Mucosa of descending colon (tissue), 3 donors: ENCODE measurements at regions not wholly inside any gene's neighbourhood (a gene's known extent, or its start where the extent isn't known, plus 50 kb on each side); places are given as distances from the start of the nearest gene placed in this dataset.

Experiments
- ATAC-seq: fragments of 200-7000 bp; cut with Tn5 transposase; one replicate; pipeline ENCODE4 v1.9.1; 2020; ENCODE audit warnings: mild to moderate bottlenecking, moderate library complexity
- DNase-seq, 3 donors: peaks; one replicate each; pipeline ENCODE4 v3.0.0-alpha.2; 2020
- H3K36me3 ChIP-seq: fragments of 200-600 bp; one replicate; pipeline ENCODE4 v1.8.0; 2021; ENCODE audit warnings: low read depth, mild to moderate bottlenecking
- H3K4me1 ChIP-seq: fragments of 200-600 bp; one replicate; pipeline ENCODE4 v1.8.0; 2021; ENCODE audit warnings: low read depth, mild to moderate bottlenecking
- H3K4me3 ChIP-seq: fragments of 200-600 bp; one replicate; pipeline ENCODE4 v1.8.0; 2021; ENCODE audit warnings: mild to moderate bottlenecking
- H3K9me3 ChIP-seq: fragments of 200-600 bp; one replicate; pipeline ENCODE4 v1.8.0; 2021; ENCODE audit warnings: mild to moderate bottlenecking
- CTCF ChIP-seq: fragments of 200-600 bp; IDR thresholded peaks from one replicate; pipeline ENCODE4 v1.8.0; 2022; ENCODE audit warnings: antibody characterized with exemption, mild to moderate bottlenecking
- intact Hi-C, 2 donors: fragments of 100-400 bp; cut with DNase I in 1 of 2; cut with micrococcal nuclease in 1 of 2; formaldehyde crosslinking; loops; one replicate each; pipeline versions ENCODE4 v1.11.0 to v1.11.1; 2022; cut with DNase I, micrococcal nuclease
- donor health status: DM: no; HTN: no; CAD: no; lungs with moderate emphysema.
- donor health status: DM: no; HTN: no; CAD: no.
- donor health status: DM: no; HTN: yes; CAD: no.

- ATAC-seq (no peak), DNase-seq (no peak)
- no peak overlapping the region for H3K4me3 ChIP-seq
- no peak for TF ChIP-seq CTCF
- H3K4me1 ChIP-seq = no peaks in the 10 kb centered on the region
- no peaks in the 10 kb centered on the region for H3K9me3 ChIP-seq
- H3K36me3 ChIP-seq = no peaks in the 10 kb centered on the region
- intact Hi-C loops = no loop called here
Observed at GRCh38 chr6:3640868-3641267, 110.6 kb downstream of the PXDC1 start.

- intact Hi-C loops = no loop called here
- DNase-seq = no peak
- H3K9me3 ChIP-seq = no peaks in the 10 kb centered on the region
Observed at GRCh38 chr6:3638662-3639061, 112.9 kb downstream of the PXDC1 start.

GRCh38 chr6:3636060-3636459 lies 115.5 kb downstream of the PXDC1 start:
- Histone ChIP-seq H3K4me1 (no peaks in the 10 kb centered on the region), H3K36me3 (no peaks in the 10 kb centered on the region), H3K4me3 (no peak overlapping the region), H3K9me3 (no peaks in the 10 kb centered on the region)
- ATAC-seq = no peak
- TF ChIP-seq CTCF = no peak
- DNase-seq = no peak
- intact Hi-C loops = no loop called here

More at GRCh38 chr6:3638662-3639061, 112.9 kb downstream of the PXDC1 start:
- no peak for TF ChIP-seq CTCF
- H3K4me3 ChIP-seq = no peak overlapping the region
- ATAC-seq = no peak
- H3K4me1 ChIP-seq = no peaks in the 10 kb centered on the region
- H3K36me3 ChIP-seq = no peaks in the 10 kb centered on the region

GRCh38 chr6:3635482-3635881 lies 116.0 kb downstream of the PXDC1 start:
- no peak for ATAC-seq
- Histone ChIP-seq H3K4me1 (no peaks in the 10 kb centered on the region), H3K9me3 (no peaks in the 10 kb centered on the region), H3K36me3 (no peaks in the 10 kb centered on the region), H3K4me3 (no peak overlapping the region)
- intact Hi-C loops = no loop called here
- TF ChIP-seq CTCF = no peak
- DNase-seq = no peak

- Histone ChIP-seq H3K4me1 (no peaks in the 10 kb centered on the region), H3K36me3 (no peaks in the 10 kb centered on the region), H3K4me3 (no peak overlapping the region), H3K9me3 (no peaks in the 10 kb centered on the region)
- DNase-seq (no peak), ATAC-seq (no peak)
- TF ChIP-seq CTCF = no peak
- intact Hi-C loops = no loop called here
Observed at GRCh38 chr6:3634280-3634816, 117.2 kb downstream of the PXDC1 start.

- intact Hi-C loops = no loop called here
- Histone ChIP-seq H3K36me3 (no peaks in the 10 kb centered on the region), H3K4me3 (no peak overlapping the region), H3K4me1 (no peaks in the 10 kb centered on the region), H3K9me3 (no peaks in the 10 kb centered on the region)
- no peak for DNase-seq
- no peak for TF ChIP-seq CTCF
- no peak for ATAC-seq
Observed at GRCh38 chr6:3633711-3634110, 117.8 kb downstream of the PXDC1 start.
